ENCODE measurements at regions not wholly inside any gene's neighbourhood (a gene's known extent, or its start where the extent isn't known, plus 50 kb on each side); places are given as distances from the start of the nearest gene placed in this dataset.

DNA sequence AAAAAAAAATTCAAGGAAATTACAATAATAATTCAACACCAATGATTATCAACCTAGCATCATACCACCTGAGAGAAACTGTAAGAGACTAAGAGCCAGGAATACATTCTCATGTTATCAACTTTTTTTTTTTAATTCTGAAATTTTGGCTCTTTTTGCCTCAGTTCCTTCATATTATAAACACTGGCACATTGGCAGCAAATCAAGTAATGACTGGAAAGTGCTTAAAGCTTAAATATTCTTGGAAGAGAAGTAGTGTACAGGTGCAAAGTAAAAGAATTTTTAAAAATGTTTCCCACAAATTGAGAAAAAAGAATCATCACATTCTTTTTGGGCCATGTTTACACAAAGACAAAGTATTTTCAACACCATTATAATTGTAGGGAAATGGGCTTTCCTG is 296.9 kb upstream of the SOX5 start:
- Histone ChIP-seq H3K27me3 (ENCODE audit: control insufficient read depth in 1 of 2, insufficient read depth in 2 of 2, low read length in 2 of 2) (no peaks in the 10 kb centered on the region), H3K4me2 (ENCODE audit: low read depth, low read length) (no peak overlapping the region), H3K36me3 (replicated peaks in 1 of 2; ENCODE audit: control insufficient read depth in 1 of 2, insufficient read depth in 2 of 2, low read length in 2 of 2) (no peaks in the 10 kb centered on the region), H3K4me1 (ENCODE audit: insufficient read depth, low read length) (no peaks in the 10 kb centered on the region), H3K79me2 (ENCODE audit: insufficient read depth, low read length) (no peaks in the 10 kb centered on the region), H4K20me1 (ENCODE audit: insufficient read depth, low read length) (no peaks in the 10 kb centered on the region), H2AFZ (ENCODE audit: low read length) (no peak overlapping the region), H3K9ac (ENCODE audit: insufficient read depth, low read depth, low read length) (no peak overlapping the region), H3K27ac (ENCODE audit: extremely low read length, insufficient read depth, low read length) (no peak overlapping the region), H3K9me3 (ENCODE audit: low read length) (no peaks in the 10 kb centered on the region), H3K4me3 (replicated peaks in 1 of 3; ENCODE audit: insufficient read depth in 1 of 3, low read depth in 2 of 3, low read length in 3 of 3) (no peak overlapping the region)
- BruUV-seq (replicated peaks): no TSS peak
- CTCF ChIA-PET (ENCODE audit: low intra/inter-chr PET ratio, low total read pairs): no interaction called here
- in situ Hi-C loops (cut with HindIII; ENCODE audit: extremely low pct_ligation_motif_present, low pct_unique_long_range_greater_than_20kb): no loop called here
- DNase-seq (ENCODE audit: low spot score) (no peak), FAIRE-seq (no peak), ATAC-seq (no peak)
- intact Hi-C loops (cut with micrococcal nuclease; ENCODE audit: unreplicated experiment): no loop called here
- no peak for TF ChIP-seq MED8 (CRISPR knock-in tag; IDR thresholded peaks at IDR 0.05; ENCODE audit: insufficient replicate concordance)
- no peak for TF ChIP-seq MXD4 (CRISPR knock-in tag; IDR thresholded peaks at IDR 0.05)
- TF ChIP-seq RNF2 (conservative IDR thresholded peaks at IDR 0.05; ENCODE audit: low read depth): no peak
- no peak for TF ChIP-seq PITX1 (CRISPR knock-in tag; IDR thresholded peaks at IDR 0.05)
- no peak for TF ChIP-seq FOXK2 (IDR thresholded peaks at IDR 0.05)
- no peak for TF ChIP-seq U2AF1 (optimal IDR thresholded peaks at IDR 0.05; ENCODE audit: low read depth, low read length)
- TF ChIP-seq ZNF205 (CRISPR knock-in tag; IDR thresholded peaks at IDR 0.05): no peak
- TF ChIP-seq ZMYM3 (CRISPR knock-in tag; IDR thresholded peaks at IDR 0.05): no peak
- no peak for TF ChIP-seq ZIK1 (CRISPR knock-in tag; IDR thresholded peaks at IDR 0.05; ENCODE audit: borderline replicate concordance, low read depth)
- no peak for TF ChIP-seq PHF21A (CRISPR knock-in tag; IDR thresholded peaks at IDR 0.05)
- no peak for TF ChIP-seq CBX5 (CRISPR knock-in tag; IDR thresholded peaks at IDR 0.05; ENCODE audit: borderline replicate concordance)
- no peak for TF ChIP-seq GATAD2A (CRISPR knock-in tag; IDR thresholded peaks at IDR 0.05)
- TF ChIP-seq ZNF510 (CRISPR knock-in tag; IDR thresholded peaks at IDR 0.05; ENCODE audit: low read depth): no peak
- TF ChIP-seq CTCF (CRISPR knock-in tag; IDR thresholded peaks at IDR 0.05): no peak
- TF ChIP-seq EP300 (IDR thresholded peaks at IDR 0.05; ENCODE audit: low read depth in 2 of 2, low read length in 2 of 2): no peak
- TF ChIP-seq EP300 (CRISPR knock-in tag; IDR thresholded peaks at IDR 0.05; ENCODE audit: borderline replicate concordance): no peak
- no peak for TF ChIP-seq ZBTB21 (CRISPR knock-in tag; IDR thresholded peaks at IDR 0.05)
- POLR2A ChIA-PET: no interaction called here

All from HepG2 (cell line).